CD4-positive, alpha-beta T cell treated with Interferon gamma for 1 hour (primary cell): ENCODE measurements at regions not wholly inside any gene's neighbourhood (a gene's known extent, or its start where the extent isn't known, plus 50 kb on each side); places are given as distances from the start of the nearest gene placed in this dataset.

Experiments
- DNase-seq: peaks from one replicate; pipeline ENCODE4 v3.0.0-alpha.2; 2020

DNA sequence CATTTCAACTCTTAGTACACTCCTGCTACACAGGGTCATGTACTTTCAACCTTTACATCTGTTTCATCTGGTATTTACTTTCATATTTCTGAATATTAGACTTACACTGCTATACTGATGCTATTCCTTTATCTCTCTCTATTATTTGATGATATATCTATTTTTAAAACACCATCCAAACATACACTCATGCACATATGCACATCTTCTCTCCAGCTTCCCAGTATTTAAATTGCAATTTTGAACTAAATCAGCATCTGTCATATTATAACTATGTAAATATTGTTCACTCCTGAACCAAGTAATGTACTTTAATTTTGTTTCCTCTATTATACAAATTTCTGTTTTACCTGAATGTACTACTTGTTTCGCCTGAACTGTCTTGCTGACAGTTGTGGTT is 293.6 kb upstream of the FLRT2 start:
- DNase-seq = no peak

DNA sequence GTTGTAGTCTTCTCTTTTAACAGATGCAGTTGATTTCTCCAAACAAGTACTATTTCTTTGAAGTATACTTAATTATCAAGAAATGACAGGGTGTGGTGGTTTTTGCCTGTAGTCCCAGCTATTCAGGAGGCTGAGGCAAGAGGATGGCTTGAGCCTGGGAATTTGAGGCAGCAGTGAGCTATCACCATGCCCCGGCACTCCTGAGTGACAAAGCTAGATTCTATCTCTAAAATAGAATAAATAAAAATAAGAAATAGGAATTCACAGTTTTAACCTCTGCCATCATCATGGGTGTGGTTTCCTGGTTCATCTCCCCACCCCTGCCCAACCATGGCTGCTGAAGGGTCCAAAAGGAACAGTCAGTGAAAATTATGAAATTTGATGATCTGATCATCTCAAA is 290.2 kb upstream of the FLRT2 start:
- DNase-seq = no peak

DNA sequence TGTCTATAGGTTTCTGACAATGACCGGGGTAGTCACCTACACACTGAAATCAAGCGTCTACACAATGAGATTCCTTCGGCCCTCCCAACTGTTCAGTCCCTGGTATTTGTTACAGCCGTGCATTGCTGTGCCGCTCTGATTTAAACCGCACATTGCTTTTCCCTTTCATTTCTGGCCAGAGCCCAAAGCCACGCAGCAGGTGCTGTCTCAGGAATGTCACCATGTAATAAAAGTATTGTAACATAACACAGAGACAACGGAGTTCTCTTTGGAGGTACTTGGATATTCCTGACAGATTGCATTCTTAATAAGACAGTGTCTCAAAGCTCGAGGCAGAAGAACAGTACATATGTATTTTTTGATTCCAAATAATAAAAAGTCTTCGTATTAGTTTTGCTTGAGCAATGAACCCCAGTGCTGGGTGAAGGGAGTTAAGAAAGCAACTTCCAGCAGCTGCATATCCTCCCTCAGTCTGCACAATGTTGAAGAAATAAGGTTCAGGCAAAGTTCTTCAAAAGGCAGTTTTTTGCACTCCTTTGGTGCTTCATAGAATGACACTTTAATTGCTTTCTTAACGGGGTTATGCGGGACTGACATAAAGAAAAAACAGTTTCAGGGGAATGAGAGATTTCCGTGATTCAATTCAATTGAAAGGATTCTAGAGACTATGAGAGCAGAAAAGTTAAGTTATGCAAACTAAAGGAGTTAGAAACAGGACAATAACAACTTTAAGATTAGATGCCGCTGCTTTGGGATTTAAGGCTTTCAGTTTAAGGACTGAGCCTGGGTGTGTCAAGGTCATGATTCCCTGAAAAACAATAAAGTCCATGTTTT is 288.7 kb upstream of the FLRT2 start:
- DNase-seq = no peak

GRCh38 chr14:85242666-85243065 is 287.3 kb upstream of the FLRT2 start:
- DNase-seq = no peak

GRCh38 chr14:85243321-85243720 is 286.6 kb upstream of the FLRT2 start:
- DNase-seq = no peak

- DNase-seq = no peak
Observed at GRCh38 chr14:85247071-85247470, 282.9 kb upstream of the FLRT2 start.

DNA sequence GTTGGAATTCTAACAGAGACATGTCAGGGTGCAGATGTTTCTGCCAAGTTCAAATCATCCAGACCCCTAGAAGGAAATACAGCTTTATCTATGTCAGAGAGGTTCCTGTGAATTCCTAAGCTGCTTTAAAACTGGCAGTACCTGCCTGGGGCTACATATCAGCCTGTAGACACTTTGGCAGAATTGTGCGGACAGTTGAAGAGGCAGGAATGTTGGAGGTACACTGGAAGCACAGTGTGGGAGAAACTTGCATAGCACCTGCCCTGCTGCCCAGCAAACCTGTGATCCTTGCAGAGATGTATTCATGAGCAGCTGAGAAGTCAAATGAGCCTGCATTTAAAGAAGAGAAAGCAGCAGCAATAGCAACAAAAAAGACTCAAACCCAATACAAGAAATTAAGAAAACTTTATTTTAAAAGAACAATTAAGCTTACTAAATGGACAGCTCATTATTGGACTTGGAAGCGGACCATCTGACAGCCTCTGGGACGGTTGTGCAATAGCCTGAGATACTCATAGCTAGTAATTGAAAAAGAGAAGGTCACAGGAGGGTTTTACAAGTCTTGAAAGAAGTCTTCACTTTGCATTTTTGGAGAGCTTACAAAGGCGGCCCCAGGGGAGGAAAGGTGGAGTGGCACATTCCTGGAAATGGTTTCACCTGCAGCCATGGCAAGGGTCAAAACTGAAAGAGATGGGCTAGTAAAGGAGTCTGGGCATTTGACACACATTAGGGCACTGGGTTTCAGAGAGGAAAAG is 280.9 kb upstream of the FLRT2 start:
- no peak for DNase-seq

DNA sequence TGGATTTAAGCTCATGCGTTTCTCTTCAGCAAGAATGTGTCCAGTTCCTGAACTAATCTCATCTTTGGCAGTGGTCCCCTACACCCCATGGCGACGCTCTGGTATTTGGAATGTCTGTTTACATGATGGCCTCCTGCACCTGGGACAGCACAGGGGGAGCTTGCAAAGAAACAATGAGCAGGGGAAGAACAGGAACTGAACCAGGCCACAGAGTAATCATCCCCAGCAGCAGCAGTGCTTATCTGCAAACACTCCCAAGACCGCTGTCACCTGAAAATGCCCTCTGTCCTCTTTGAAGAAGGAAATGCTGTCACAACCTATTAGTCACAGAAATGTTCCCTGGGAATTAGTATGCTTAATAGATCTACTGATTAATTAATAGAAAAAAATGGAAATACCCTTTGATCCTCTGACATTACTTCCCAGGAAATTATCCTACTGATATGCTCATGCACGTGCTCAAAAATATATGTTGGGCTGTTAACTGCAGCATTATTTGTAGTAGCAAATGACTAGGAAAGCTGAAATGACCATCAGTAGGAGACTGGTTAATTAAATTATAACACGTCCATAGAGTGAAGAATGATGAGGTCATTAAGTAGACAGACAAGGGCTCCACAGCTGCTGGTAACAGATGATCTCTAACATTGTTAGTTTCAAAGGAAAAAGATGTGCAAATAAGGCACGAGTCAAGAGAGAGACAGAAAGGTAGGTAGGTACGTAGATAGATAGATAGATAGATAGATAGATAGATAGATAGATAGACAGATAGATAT is 279.3 kb upstream of the FLRT2 start:
- no peak for DNase-seq

GRCh38 chr14:85252011-85252410 is 277.9 kb upstream of the FLRT2 start:
- DNase-seq = no peak

DNA sequence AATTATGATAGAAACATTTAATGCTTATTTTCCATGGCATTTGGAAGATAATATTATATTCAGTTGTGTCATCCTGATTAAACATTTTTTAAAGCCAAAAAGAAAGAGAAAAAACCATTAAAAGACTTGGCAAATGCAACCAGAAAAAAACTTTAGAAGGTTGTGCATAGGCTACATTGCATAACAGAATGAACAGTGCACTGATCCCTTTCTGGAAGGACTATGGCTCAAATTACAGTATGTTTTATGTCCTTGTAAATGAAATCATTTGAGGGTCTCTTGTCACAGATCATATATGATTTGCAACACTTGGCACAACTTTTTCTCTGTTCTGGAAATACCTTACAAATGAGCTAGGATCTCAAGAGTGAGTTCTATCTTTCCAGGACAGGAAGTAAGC is 275.2 kb upstream of the FLRT2 start:
- no peak for DNase-seq

- no peak for DNase-seq
Observed at GRCh38 chr14:85257287-85257686, 272.7 kb upstream of the FLRT2 start.

DNA sequence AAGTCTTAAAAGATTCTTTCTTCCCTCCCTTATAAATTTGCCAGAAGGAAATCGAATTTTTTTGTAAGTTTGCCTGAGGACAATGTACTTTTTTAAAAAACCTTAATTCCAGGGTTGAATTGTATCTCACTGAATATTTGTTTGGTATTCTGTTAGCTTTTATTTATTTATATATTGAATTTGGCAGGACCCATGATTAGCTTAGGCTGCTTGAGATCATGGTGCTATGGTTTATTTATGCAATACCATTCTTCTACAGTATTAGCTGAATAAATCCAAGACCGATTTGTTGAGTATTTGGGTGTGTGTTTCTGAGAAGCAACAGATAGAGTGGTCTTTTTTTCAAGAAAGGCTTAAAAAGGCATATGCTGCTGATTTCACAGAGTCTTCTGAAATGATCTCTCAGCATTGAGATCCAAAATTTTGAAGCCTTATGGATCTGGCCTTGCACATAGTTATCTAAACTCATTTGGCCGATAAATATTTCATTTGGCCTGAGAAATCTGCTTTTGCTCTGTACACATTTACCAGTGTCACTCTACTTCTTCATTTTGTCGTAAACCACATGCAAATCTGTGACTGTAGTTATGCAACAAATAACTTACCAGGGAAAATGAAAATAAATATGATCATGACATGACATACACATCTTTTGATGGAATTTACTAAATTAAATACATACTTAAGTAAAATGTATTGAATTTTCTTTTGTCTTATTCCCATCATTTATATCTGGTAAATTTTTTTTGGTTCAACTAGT is 265.8 kb upstream of the FLRT2 start:
- no peak for DNase-seq

DNA sequence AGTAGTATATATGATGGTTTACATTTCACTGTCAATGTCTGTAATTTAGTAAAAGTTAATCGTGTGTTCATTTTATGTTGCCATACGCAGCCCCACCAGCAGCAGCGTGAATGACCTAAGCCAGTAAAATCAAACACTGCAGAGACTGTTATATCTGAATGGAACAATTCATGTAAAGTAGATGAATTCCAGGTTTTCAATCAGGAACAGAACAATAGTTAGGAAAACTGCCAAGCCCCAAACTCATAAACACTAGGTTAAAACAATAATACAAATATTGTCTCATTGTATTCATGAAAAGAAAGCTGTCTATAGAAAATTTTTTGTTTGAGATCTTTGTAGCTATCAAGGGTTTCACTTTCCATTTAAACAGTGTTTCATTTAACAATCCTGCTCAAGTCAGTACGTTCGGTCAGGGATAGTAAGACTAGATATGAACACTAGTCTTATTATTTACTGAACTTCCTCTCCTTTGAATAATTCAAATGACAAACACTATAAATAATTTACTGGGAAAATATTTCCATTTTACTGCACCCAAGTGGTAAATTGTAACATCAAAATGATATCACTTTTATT is 256.8 kb upstream of the FLRT2 start:
- no peak for DNase-seq

GRCh38 chr14:85273952-85274351 is 256.0 kb upstream of the FLRT2 start:
- no peak for DNase-seq

- no peak for DNase-seq
Observed at GRCh38 chr14:85276161-85276978, 253.6 kb upstream of the FLRT2 start.

GRCh38 chr14:85276979-85277228 is 253.0 kb upstream of the FLRT2 start:
- DNase-seq = no peak

- DNase-seq = no peak
Observed at GRCh38 chr14:85279407-85279806, 250.5 kb upstream of the FLRT2 start.

GRCh38 chr14:85280074-85280473 is 249.9 kb upstream of the FLRT2 start:
- DNase-seq = no peak

GRCh38 chr14:85281921-85282320 is 248.0 kb upstream of the FLRT2 start:
- no peak for DNase-seq

DNA sequence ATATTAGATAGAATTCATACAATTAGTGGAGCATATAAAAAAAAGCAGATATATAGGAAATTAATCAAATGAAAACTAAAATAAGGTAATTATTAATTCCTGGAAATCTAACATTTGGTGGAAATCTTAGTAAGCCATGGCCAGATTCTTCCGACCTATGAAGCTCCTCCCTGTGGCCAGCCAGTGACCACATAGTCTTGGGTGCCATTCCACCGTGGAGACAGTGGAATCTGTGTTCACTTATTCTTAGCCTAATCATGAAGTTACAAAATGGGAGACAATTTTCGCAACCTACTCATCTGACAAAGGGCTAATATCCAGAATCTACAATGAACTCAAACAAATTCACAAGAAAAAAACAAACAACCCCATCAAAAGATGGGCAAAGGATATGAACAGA is 241.9 kb upstream of the FLRT2 start:
- no peak for DNase-seq

DNA sequence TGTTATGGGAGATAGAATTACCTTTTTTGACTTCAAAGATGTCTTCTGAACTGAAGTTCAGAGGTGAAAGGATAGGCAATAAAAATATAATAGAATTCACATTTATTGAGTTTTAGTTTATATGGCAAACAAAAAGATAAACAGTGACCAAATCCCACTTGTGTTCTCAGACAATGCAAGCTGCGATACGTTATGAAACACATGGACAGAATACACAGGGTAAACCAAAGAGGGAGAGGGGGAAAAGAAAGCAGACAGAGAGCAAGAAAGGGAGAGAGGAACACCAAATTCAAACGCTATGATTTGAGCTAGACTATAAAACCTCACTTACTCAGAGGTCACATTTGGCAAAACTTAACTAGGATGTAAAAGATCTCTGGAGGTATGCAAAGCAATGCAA is 238.2 kb upstream of the FLRT2 start:
- no peak for DNase-seq
